K562 (cell line): ENCODE measurements at regions not wholly inside any gene's neighbourhood (a gene's known extent, or its start where the extent isn't known, plus 50 kb on each side); places are given as distances from the start of the nearest gene placed in this dataset.

Experiments
- CEBPG ChIP-seq, 3 experiments: fragments of 200-800 bp in 1 of 3; sonication (Bioruptor generic) in 1 of 3; sonication (generic) in 1 of 3; formaldehyde crosslinking in 1 of 3; IDR thresholded peaks in 2 of 3; conservative IDR thresholded peaks in 1 of 3; 2 replicates each; pipeline versions ENCODE4 v1.6.1 to v1.8.0; 2016 to 2022; ENCODE audit warnings: missing compliant biosample characterization in 2 of 3, missing genetic modification characterization in 2 of 3, mild to moderate bottlenecking in 1 of 3, missing genetic modification reagents in 1 of 3
- ERF ChIP-seq: fragments of 450-650 bp; formaldehyde crosslinking; IDR thresholded peaks from 2 replicates; pipeline ENCODE4 v1.4.0; 2020; ENCODE audit warnings: mild to moderate bottlenecking, mixed read lengths
- KLF1 ChIP-seq: fragments of 450-650 bp; IDR thresholded peaks from 2 replicates; pipeline ENCODE4 v1.6.1; 2016; ENCODE audit warnings: missing genetic modification characterization, missing compliant biosample characterization
- ZC3H4 ChIP-seq: sonication (generic); formaldehyde crosslinking; IDR thresholded peaks from 2 replicates; pipeline ENCODE4 v1.9.0; 2021; ENCODE audit warnings: missing genetic modification reagents, borderline replicate concordance
- ZNF124 ChIP-seq: sonication (generic); formaldehyde crosslinking; IDR thresholded peaks from 2 replicates; pipeline ENCODE4 v1.8.1; 2022; ENCODE audit warnings: missing genetic modification reagents
- ZNF24 ChIP-seq: fragments of 450-650 bp; IDR thresholded peaks from 2 replicates; pipeline ENCODE4 v1.6.1; 2016
- ZSCAN32 ChIP-seq: fragments of 450-650 bp; formaldehyde crosslinking; IDR thresholded peaks from 2 replicates; pipeline ENCODE4 v1.4.0; 2020; ENCODE audit warnings: mild to moderate bottlenecking, moderate library complexity

DNA sequence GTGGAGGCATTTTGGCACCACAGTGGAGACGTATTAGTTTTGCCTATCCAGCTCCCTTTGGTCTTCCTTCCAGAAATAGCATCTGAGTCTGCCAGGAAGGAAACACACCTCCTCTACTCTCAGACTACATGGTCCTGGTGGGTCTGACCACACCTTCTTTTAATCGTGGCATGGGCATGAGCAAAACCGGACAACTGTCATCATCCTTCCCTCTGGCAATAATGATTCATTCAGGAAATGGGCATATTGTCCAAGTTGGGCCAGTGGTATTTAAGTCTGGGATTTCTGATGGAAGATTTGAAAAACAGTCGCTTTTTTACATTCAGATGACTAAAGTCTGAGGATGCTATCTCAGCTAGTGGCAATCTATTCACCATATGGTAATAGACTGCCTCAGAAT is 601.0 kb upstream of the ADAMTS9 start:
- no peak for TF ChIP-seq KLF1 (tag)
- no peak for TF ChIP-seq CEBPG (CRISPR knock-in tag; IDR thresholded peaks at IDR 0.05)
- no peak for TF ChIP-seq CEBPG (tag; conservative IDR thresholded peaks at IDR 0.05 in 1 of 2, IDR thresholded peaks at IDR 0.05 in 1 of 2)
- TF ChIP-seq ZSCAN32 (CRISPR knock-in tag), result no peak
- no peak for TF ChIP-seq ERF (CRISPR knock-in tag)
- no peak for TF ChIP-seq ZC3H4 (CRISPR knock-in tag)
- TF ChIP-seq ZNF124 (CRISPR knock-in tag), result no peak
- no peak for TF ChIP-seq ZNF24
